MM.1S (cell line): ENCODE measurements at regions not wholly inside any gene's neighbourhood (a gene's known extent, or its start where the extent isn't known, plus 50 kb on each side); places are given as distances from the start of the nearest gene placed in this dataset.

Source experiments
- EZH2 ChIP-seq: fragments of 300-600 bp; sonication (generic); optimal IDR thresholded peaks from 2 replicates; pipeline ENCODE3; 2017; ENCODE audit warnings: low read depth, mild to moderate bottlenecking, antibody characterized with exemption, low read length, mixed read lengths
- EZH2phosphoT487 ChIP-seq: fragments of 300-600 bp; sonication (generic); IDR thresholded peaks from 2 replicates; pipeline ENCODE4 v1.6.1; 2018; ENCODE audit warnings: antibody characterized with exemption, low read length
- TF ChIP-seq, protein P1 (sequence below): fragments of 300-600 bp; sonication (generic); IDR thresholded peaks from 2 replicates; pipeline ENCODE4 v1.5.1; 2016; ENCODE audit warnings: antibody characterized with exemption, low read length, mixed read lengths

DNA sequence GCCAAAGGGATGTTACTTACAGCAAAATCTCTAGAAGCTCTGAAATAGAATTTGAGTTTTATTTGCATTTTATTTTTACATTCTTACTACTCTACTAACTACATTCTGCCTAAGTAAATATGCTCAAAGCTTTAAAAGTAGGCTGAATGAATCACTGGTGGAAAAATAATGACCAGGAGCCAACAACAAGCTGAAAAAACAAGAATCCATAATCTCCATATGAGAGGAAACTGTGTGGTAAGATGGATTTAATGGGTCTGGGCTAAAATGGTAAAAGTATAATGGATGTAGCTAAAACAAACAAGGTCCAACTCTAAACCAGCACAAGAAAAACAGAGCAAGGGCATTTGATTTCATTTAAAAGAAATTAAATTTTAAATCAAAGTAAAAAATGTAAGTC is 525.8 kb upstream of the FTMT start:
- TF ChIP-seq, protein P1, sequence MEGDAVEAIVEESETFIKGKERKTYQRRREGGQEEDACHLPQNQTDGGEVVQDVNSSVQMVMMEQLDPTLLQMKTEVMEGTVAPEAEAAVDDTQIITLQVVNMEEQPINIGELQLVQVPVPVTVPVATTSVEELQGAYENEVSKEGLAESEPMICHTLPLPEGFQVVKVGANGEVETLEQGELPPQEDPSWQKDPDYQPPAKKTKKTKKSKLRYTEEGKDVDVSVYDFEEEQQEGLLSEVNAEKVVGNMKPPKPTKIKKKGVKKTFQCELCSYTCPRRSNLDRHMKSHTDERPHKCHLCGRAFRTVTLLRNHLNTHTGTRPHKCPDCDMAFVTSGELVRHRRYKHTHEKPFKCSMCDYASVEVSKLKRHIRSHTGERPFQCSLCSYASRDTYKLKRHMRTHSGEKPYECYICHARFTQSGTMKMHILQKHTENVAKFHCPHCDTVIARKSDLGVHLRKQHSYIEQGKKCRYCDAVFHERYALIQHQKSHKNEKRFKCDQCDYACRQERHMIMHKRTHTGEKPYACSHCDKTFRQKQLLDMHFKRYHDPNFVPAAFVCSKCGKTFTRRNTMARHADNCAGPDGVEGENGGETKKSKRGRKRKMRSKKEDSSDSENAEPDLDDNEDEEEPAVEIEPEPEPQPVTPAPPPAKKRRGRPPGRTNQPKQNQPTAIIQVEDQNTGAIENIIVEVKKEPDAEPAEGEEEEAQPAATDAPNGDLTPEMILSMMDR = no peak
- no peak for TF ChIP-seq EZH2
- TF ChIP-seq EZH2phosphoT487 = no peak
